OCI-LY7 (cell line): ENCODE measurements at regions not wholly inside any gene's neighbourhood (a gene's known extent, or its start where the extent isn't known, plus 50 kb on each side); places are given as distances from the start of the nearest gene placed in this dataset.

Experiments used
- BruUV-seq: library from RNA; stranded (reverse); fragments of 400-500 nt; replicated peaks from 2 replicates; lab custom pipeline; 2021; lab: Mats Ljungman, UMichigan
- CTCF ChIA-PET: fragments of 300-600 bp; sonication (Branson Sonifier 250); formaldehyde crosslinking; loops from one replicate; lab custom pipeline; 2022; ENCODE audit warnings: antibody characterized with exemption; ENCODE audit not compliant: unreplicated experiment; lab: Charles Lee
- POLR2A ChIA-PET: fragments of 300-600 bp; sonication (Branson Sonifier 250); formaldehyde crosslinking; loops from one replicate; lab custom pipeline; 2022; ENCODE audit warnings: antibody characterized with exemption; lab: Charles Lee
- DNase-seq: peaks from one replicate; pipeline ENCODE4 v3.0.0-alpha.2; 2015; ENCODE audit warnings: low spot score
- H2AFZ ChIP-seq: fragments of 200-600 bp; sonication (generic), shearing (Covaris generic); 2 replicates; pipeline ENCODE4 v1.6.1; 2014; ENCODE audit warnings: mild to moderate bottlenecking, antibody characterized with exemption, low read length, moderate library complexity
- H3K27ac ChIP-seq: fragments of 200-600 bp; sonication (generic); 2 replicates; pipeline ENCODE4 v1.5.1; 2014; ENCODE audit warnings: mixed run types, low read depth, mild to moderate bottlenecking, moderate library complexity, low read length, inconsistent platforms; ENCODE audit not compliant: poor library complexity, severe bottlenecking
- H3K36me3 ChIP-seq: fragments of 200-600 bp; sonication (generic); 2 replicates; pipeline ENCODE4 v1.6.1; 2014; ENCODE audit warnings: mild to moderate bottlenecking, antibody characterized with exemption, low read length, moderate library complexity, mixed read lengths; ENCODE audit not compliant: insufficient read depth
- H3K4me1 ChIP-seq: fragments of 200-600 bp; sonication (generic); 2 replicates; pipeline ENCODE4 v1.5.1; 2014; ENCODE audit warnings: mild to moderate bottlenecking, low read length; ENCODE audit not compliant: insufficient read depth, poor library complexity, severe bottlenecking
- H3K4me2 ChIP-seq: fragments of 200-600 bp; sonication (generic); 2 replicates; pipeline ENCODE4 v1.6.1; 2014; ENCODE audit warnings: mild to moderate bottlenecking, low read length
- H3K4me3 ChIP-seq: fragments of 200-600 bp; sonication (generic); 2 replicates; pipeline ENCODE4 v1.5.1; 2014; ENCODE audit warnings: mild to moderate bottlenecking, low read depth, low read length; ENCODE audit not compliant: poor library complexity, severe bottlenecking
- H3K79me2 ChIP-seq: fragments of 200-600 bp; sonication (generic); 2 replicates; pipeline ENCODE4 v1.6.1; 2016; ENCODE audit warnings: low read depth, mild to moderate bottlenecking, low read length, moderate library complexity, mixed read lengths; ENCODE audit not compliant: insufficient read depth
- H3K9me2 ChIP-seq: fragments of 200-600 bp; sonication (generic); 2 replicates; pipeline ENCODE4 v1.6.1; 2016; ENCODE audit warnings: mild to moderate bottlenecking, low read length, mixed read lengths; ENCODE audit not compliant: insufficient read depth
- H3K9me3 ChIP-seq: fragments of 200-600 bp; sonication (generic); 2 replicates; pipeline ENCODE4 v1.6.1; 2014; ENCODE audit warnings: mild to moderate bottlenecking, mixed run types, low read length, mixed read lengths
- H4K20me1 ChIP-seq: fragments of 200-600 bp; sonication (generic); 2 replicates; pipeline ENCODE4 v1.6.1; 2014; ENCODE audit warnings: mild to moderate bottlenecking, antibody characterized with exemption, low read length, moderate library complexity, mixed read lengths; ENCODE audit not compliant: insufficient read depth
- CTCF ChIP-seq: fragments of 200-600 bp; sonication (generic); conservative IDR thresholded peaks from 2 replicates; pipeline ENCODE4 v1.5.1; 2014; ENCODE audit warnings: mild to moderate bottlenecking, antibody characterized with exemption, low read length, moderate library complexity, mixed read lengths
- EZH2phosphoT487 ChIP-seq: fragments of 200-600 bp; sonication (generic); IDR thresholded peaks from 2 replicates; pipeline ENCODE4 v1.6.1; 2018; ENCODE audit warnings: low read depth, borderline replicate concordance, mild to moderate bottlenecking, mixed run types, antibody characterized with exemption, low read length, moderate library complexity, mixed read lengths
- intact Hi-C: fragments of 100-400 bp; cut with micrococcal nuclease; formaldehyde crosslinking; loops from one replicate; pipeline ENCODE4 v1.10.0; 2022; ENCODE audit not compliant: unreplicated experiment

- Histone ChIP-seq H3K9me3 (no peaks in the 10 kb centered on the region), H3K4me3 (no peak overlapping the region), H3K27ac (no peak overlapping the region), H4K20me1 (no peaks in the 10 kb centered on the region), H3K4me1 (no peaks in the 10 kb centered on the region), H2AFZ (no peak overlapping the region), H3K9me2 (no peaks in the 10 kb centered on the region), H3K79me2 (no peaks in the 10 kb centered on the region), H3K36me3 (no peaks in the 10 kb centered on the region), H3K4me2 (no peak overlapping the region)
- BruUV-seq: no TSS peak
- DNase-seq: no peak
- TF ChIP-seq EZH2phosphoT487 (no peak), CTCF (no peak)
- POLR2A ChIA-PET: no interaction called here
- CTCF ChIA-PET: no interaction called here
- intact Hi-C loops: no loop called here
Measured at GRCh38 chr6:67231092-67231491, 1404.0 kb upstream of the ADGRB3 start.

GRCh38 chr6:67224989-67225388, 1410.1 kb upstream of the ADGRB3 start:
- intact Hi-C loops: no loop called here
- Histone ChIP-seq H3K9me2 (no peaks in the 10 kb centered on the region), H3K4me1 (no peaks in the 10 kb centered on the region), H4K20me1 (no peaks in the 10 kb centered on the region), H3K4me3 (no peak overlapping the region), H3K9me3 (no peaks in the 10 kb centered on the region), H3K36me3 (no peaks in the 10 kb centered on the region), H3K79me2 (no peaks in the 10 kb centered on the region), H3K27ac (no peak overlapping the region), H3K4me2 (no peak overlapping the region), H2AFZ (no peak overlapping the region)
- no peak for TF ChIP-seq CTCF
- no peak for TF ChIP-seq EZH2phosphoT487
- ChIA-PET CTCF (no interaction called here), POLR2A (no interaction called here)
- DNase-seq: no peak
- BruUV-seq: no TSS peak

GRCh38 chr6:67221226-67221625, 1413.9 kb upstream of the ADGRB3 start:
- no TSS peak for BruUV-seq
- DNase-seq: no peak
- Histone ChIP-seq H2AFZ (no peak overlapping the region), H3K4me3 (no peak overlapping the region), H3K4me2 (no peak overlapping the region), H3K27ac (no peak overlapping the region), H3K36me3 (no peaks in the 10 kb centered on the region), H3K4me1 (no peaks in the 10 kb centered on the region), H4K20me1 (no peaks in the 10 kb centered on the region), H3K9me2 (no peaks in the 10 kb centered on the region), H3K79me2 (no peaks in the 10 kb centered on the region), H3K9me3 (no peaks in the 10 kb centered on the region)
- TF ChIP-seq CTCF (no peak), EZH2phosphoT487 (no peak)
- POLR2A ChIA-PET: no interaction called here
- CTCF ChIA-PET: no interaction called here
- intact Hi-C loops: no loop called here
